Progenitor cell of endocrine pancreas (in vitro differentiated cells): ENCODE measurements at regions not wholly inside any gene's neighbourhood (a gene's known extent, or its start where the extent isn't known, plus 50 kb on each side); places are given as distances from the start of the nearest gene placed in this dataset.
"Not testable (repeated sequence)": the region's sequence is repeated elsewhere in the genome, so short reads cannot be mapped to it uniquely, and the experiment has no call there.

ENCODE experiments used
- DNase-seq: peaks from one replicate; pipeline ENCODE4 v3.0.0; 2021; ENCODE audit warnings: low spot score; ENCODE audit not compliant: unreplicated experiment
- H3K27ac Mint-ChIP-seq: 2 replicates; pipeline ENCODE4 v1.8.0; 2021; ENCODE audit warnings: mild to moderate bottlenecking, moderate library complexity, mixed read lengths
- H3K27me3 Mint-ChIP-seq: 2 replicates; pipeline ENCODE4 v1.8.0; 2021; ENCODE audit warnings: mixed read lengths
- H3K36me3 Mint-ChIP-seq: 2 replicates; pipeline ENCODE4 v1.8.0; 2022; ENCODE audit warnings: mixed read lengths; ENCODE audit not compliant: insufficient read depth
- H3K4me1 Mint-ChIP-seq: 2 replicates; pipeline ENCODE4 v1.8.0; 2021; ENCODE audit warnings: low read depth, mixed read lengths
- H3K4me3 Mint-ChIP-seq: 2 replicates; pipeline ENCODE4 v1.8.0; 2021; ENCODE audit warnings: low read depth, mild to moderate bottlenecking, moderate library complexity, mixed read lengths
- H3K9me3 Mint-ChIP-seq: 2 replicates; pipeline ENCODE4 v1.8.0; 2021; ENCODE audit warnings: low read depth, mixed read lengths
- CTCF ChIP-seq: fragments of 200-600 bp; sonication (generic); IDR thresholded peaks from one replicate; pipeline ENCODE4 v1.5.0; 2021; ENCODE audit warnings: antibody characterized with exemption, mild to moderate bottlenecking; ENCODE audit not compliant: unreplicated experiment

- H3K27me3 Mint-ChIP-seq = no peaks in the 10 kb centered on the region
- H3K27ac Mint-ChIP-seq = no peak overlapping the region
- H3K4me3 Mint-ChIP-seq = no peak overlapping the region
- H3K36me3 Mint-ChIP-seq = no peaks in the 10 kb centered on the region
- DNase-seq = no peak
- H3K9me3 Mint-ChIP-seq = peaks cover 9% of the 10 kb centered on the region
- H3K4me1 Mint-ChIP-seq = no peaks in the 10 kb centered on the region
- no peak for TF ChIP-seq CTCF
Observed at GRCh38 chrX:28472926-28473325, 114.3 kb upstream of the IL1RAPL1 start.

- no peak overlapping the region for H3K27ac Mint-ChIP-seq
- no peaks in the 10 kb centered on the region for H3K36me3 Mint-ChIP-seq
- H3K4me3 Mint-ChIP-seq = no peak overlapping the region
- no peaks in the 10 kb centered on the region for H3K27me3 Mint-ChIP-seq
- no peak for DNase-seq
- no peak for TF ChIP-seq CTCF
- no peaks in the 10 kb centered on the region for H3K4me1 Mint-ChIP-seq
- no peaks in the 10 kb centered on the region for H3K9me3 Mint-ChIP-seq
Observed at GRCh38 chrX:28487818-28488217, 99.4 kb upstream of the IL1RAPL1 start.

GRCh38 chrX:28491322-28491721 lies 95.9 kb upstream of the IL1RAPL1 start:
- DNase-seq = no peak
- no peaks in the 10 kb centered on the region for H3K4me1 Mint-ChIP-seq
- H3K36me3 Mint-ChIP-seq = no peaks in the 10 kb centered on the region
- TF ChIP-seq CTCF = no peak
- peaks cover 3% of the 10 kb centered on the region for H3K9me3 Mint-ChIP-seq
- H3K4me3 Mint-ChIP-seq = no peak overlapping the region
- H3K27ac Mint-ChIP-seq = no peak overlapping the region
- no peaks in the 10 kb centered on the region for H3K27me3 Mint-ChIP-seq

- Mint-ChIP-seq H3K4me3 (no peak overlapping the region), H3K27me3 (no peaks in the 10 kb centered on the region), H3K36me3 (no peaks in the 10 kb centered on the region), H3K27ac (no peak overlapping the region), H3K9me3 (peaks cover 3% of the 10 kb centered on the region), H3K4me1 (no peaks in the 10 kb centered on the region)
- no peak for TF ChIP-seq CTCF
- no peak for DNase-seq
Observed at GRCh38 chrX:28491941-28492340, 95.3 kb upstream of the IL1RAPL1 start.

GRCh38 chrX:28498658-28499057 lies 88.6 kb upstream of the IL1RAPL1 start:
- no peak for TF ChIP-seq CTCF
- Mint-ChIP-seq H3K36me3 (no peaks in the 10 kb centered on the region), H3K27ac (peak overlapping the region; percentile 60), H3K4me1 (peaks cover 2% of the 10 kb centered on the region), H3K9me3 (no peaks in the 10 kb centered on the region), H3K4me3 (no peak overlapping the region), H3K27me3 (no peaks in the 10 kb centered on the region)
- DNase-seq = no peak

- not testable (repeated sequence) for H3K4me1 Mint-ChIP-seq, H3K27me3 Mint-ChIP-seq, H3K36me3 Mint-ChIP-seq, DNase-seq, H3K4me3 Mint-ChIP-seq
- H3K9me3 Mint-ChIP-seq = peaks cover 30% of the 10 kb centered on the region
- H3K27ac Mint-ChIP-seq = peak overlapping the region; percentile 76
Observed at GRCh38 chrX:28502667-28503066, 84.6 kb upstream of the IL1RAPL1 start.

- not testable (repeated sequence) for H3K4me1 Mint-ChIP-seq, H3K36me3 Mint-ChIP-seq, H3K4me3 Mint-ChIP-seq, DNase-seq, H3K27me3 Mint-ChIP-seq, H3K27ac Mint-ChIP-seq
- H3K9me3 Mint-ChIP-seq = peaks cover 33% of the 10 kb centered on the region
Observed at GRCh38 chrX:28507650-28508049, 79.6 kb upstream of the IL1RAPL1 start.
